Glutamatergic neuron (in vitro differentiated cells): ENCODE measurements at regions not wholly inside any gene's neighbourhood (a gene's known extent, or its start where the extent isn't known, plus 50 kb on each side); places are given as distances from the start of the nearest gene placed in this dataset.

ENCODE experiments used
- DNase-seq: peaks from one replicate; pipeline ENCODE4 v3.0.0; 2022
- H3K27ac Mint-ChIP-seq: one replicate; pipeline ENCODE4 v1.8.0; 2020; ENCODE audit warnings: mild to moderate bottlenecking, mixed read lengths, inconsistent platforms; ENCODE audit not compliant: unreplicated experiment
- H3K27me3 Mint-ChIP-seq: one replicate; pipeline ENCODE4 v1.8.0; 2020; ENCODE audit warnings: mild to moderate bottlenecking, moderate library complexity, mixed read lengths, inconsistent platforms; ENCODE audit not compliant: unreplicated experiment
- H3K36me3 Mint-ChIP-seq: one replicate; pipeline ENCODE4 v1.8.0; 2020; ENCODE audit warnings: mild to moderate bottlenecking, mixed read lengths, inconsistent platforms; ENCODE audit not compliant: unreplicated experiment
- H3K4me1 Mint-ChIP-seq: one replicate; pipeline ENCODE4 v1.8.0; 2020; ENCODE audit warnings: mild to moderate bottlenecking, low read depth, mixed read lengths, inconsistent platforms; ENCODE audit not compliant: unreplicated experiment
- H3K4me3 Mint-ChIP-seq: one replicate; pipeline ENCODE4 v1.8.0; 2020; ENCODE audit warnings: mild to moderate bottlenecking, mixed read lengths, inconsistent platforms; ENCODE audit not compliant: unreplicated experiment
- H3K9me3 Mint-ChIP-seq: one replicate; pipeline ENCODE4 v1.8.0; 2020; ENCODE audit warnings: mild to moderate bottlenecking, moderate library complexity, mixed read lengths, inconsistent platforms; ENCODE audit not compliant: unreplicated experiment
- CTCF ChIP-seq: fragments of 200-600 bp; sonication (generic); IDR thresholded peaks from one replicate; pipeline ENCODE4 v1.5.0; 2021; ENCODE audit not compliant: partially characterized antibody, unreplicated experiment

GRCh38 chr14:89061696-89062095, 237.2 kb downstream of the TTC8 start:
- Mint-ChIP-seq H3K27ac (no peak overlapping the region), H3K4me3 (no peak overlapping the region), H3K36me3 (peaks cover 5% of the 10 kb centered on the region), H3K4me1 (no peaks in the 10 kb centered on the region), H3K27me3 (peaks cover under 1% of the 10 kb centered on the region), H3K9me3 (no peaks in the 10 kb centered on the region)
- DNase-seq, result no peak
- no peak for TF ChIP-seq CTCF

GRCh38 chr14:89065879-89066278, 241.4 kb downstream of the TTC8 start:
- TF ChIP-seq CTCF, result no peak
- Mint-ChIP-seq H3K4me1 (no peaks in the 10 kb centered on the region), H3K27ac (no peak overlapping the region), H3K9me3 (no peaks in the 10 kb centered on the region), H3K27me3 (no peaks in the 10 kb centered on the region), H3K36me3 (no peaks in the 10 kb centered on the region), H3K4me3 (no peak overlapping the region)
- no peak for DNase-seq

GRCh38 chr14:89067293-89067972, 243.0 kb downstream of the TTC8 start:
- H3K36me3 Mint-ChIP-seq, result no peaks in the 10 kb centered on the region
- H3K27me3 Mint-ChIP-seq, result no peaks in the 10 kb centered on the region
- H3K9me3 Mint-ChIP-seq, result no peaks in the 10 kb centered on the region
- no peak for DNase-seq
- no peak overlapping the region for H3K27ac Mint-ChIP-seq
- TF ChIP-seq CTCF, result no peak
- H3K4me3 Mint-ChIP-seq, result no peak overlapping the region
- no peaks in the 10 kb centered on the region for H3K4me1 Mint-ChIP-seq

GRCh38 chr14:89078021-89078795, 253.8 kb downstream of the TTC8 start:
- H3K4me1 Mint-ChIP-seq, result no peaks in the 10 kb centered on the region
- H3K36me3 Mint-ChIP-seq, result no peaks in the 10 kb centered on the region
- H3K4me3 Mint-ChIP-seq, result no peak overlapping the region
- DNase-seq, result no peak
- H3K27ac Mint-ChIP-seq, result no peak overlapping the region
- no peak for TF ChIP-seq CTCF
- H3K9me3 Mint-ChIP-seq, result peaks cover 1% of the 10 kb centered on the region
- peaks cover 5% of the 10 kb centered on the region for H3K27me3 Mint-ChIP-seq

- peaks cover 6% of the 10 kb centered on the region for H3K4me1 Mint-ChIP-seq
- H3K27ac Mint-ChIP-seq, result no peak overlapping the region
- H3K36me3 Mint-ChIP-seq, result no peaks in the 10 kb centered on the region
- TF ChIP-seq CTCF, result no peak
- peaks cover 2% of the 10 kb centered on the region for H3K27me3 Mint-ChIP-seq
- DNase-seq, result no peak
- no peak overlapping the region for H3K4me3 Mint-ChIP-seq
- H3K9me3 Mint-ChIP-seq, result peaks cover 1% of the 10 kb centered on the region
These were observed 260.8 kb downstream of the TTC8 start for GRCh38 chr14:89085231-89085731.
